H1 (cell line): ENCODE measurements at regions not wholly inside any gene's neighbourhood (a gene's known extent, or its start where the extent isn't known, plus 50 kb on each side); places are given as distances from the start of the nearest gene placed in this dataset.

Experiments
- CEBPB ChIP-seq: IDR thresholded peaks from 2 replicates; pipeline ENCODE4 v1.6.1; 2012; ENCODE audit warnings: low read depth, low read length
- CTCF ChIP-seq, 3 experiments: IDR thresholded peaks; 1 replicate in 2 of 3; 2 replicates in 1 of 3; pipeline versions ENCODE4 v1.5.1 to v1.6.1; 2011; ENCODE audit warnings: low read length in 3 of 3, mild to moderate bottlenecking in 3 of 3, inconsistent platforms in 2 of 3, low read depth in 1 of 3, moderate library complexity in 1 of 3; ENCODE audit not compliant: insufficient read depth in 1 of 3; ENCODE audit errors: control extremely low read depth in 1 of 3
- EZH2 ChIP-seq: fragments of 200-600 bp; sonication (generic); IDR thresholded peaks from 2 replicates; pipeline ENCODE4 v1.7.1; 2012; ENCODE audit warnings: low read depth, mild to moderate bottlenecking, moderate library complexity, low read length, inconsistent platforms; ENCODE audit not compliant: severe bottlenecking
- GABPA ChIP-seq: IDR thresholded peaks from 2 replicates; pipeline ENCODE4 v1.6.1; 2011; ENCODE audit warnings: mild to moderate bottlenecking, low read length, moderate library complexity, borderline replicate concordance; ENCODE audit not compliant: insufficient read depth
- RAD21 ChIP-seq, 2 experiments: IDR thresholded peaks in 1 of 2; conservative IDR thresholded peaks in 1 of 2; 2 replicates each; pipeline ENCODE4 v1.6.1; 2011; ENCODE audit warnings: low read depth in 2 of 2, low read length in 2 of 2, improper control_type of control experiment in 1 of 2, inconsistent platforms in 1 of 2, mild to moderate bottlenecking in 1 of 2, moderate library complexity in 1 of 2
- SIN3A ChIP-seq, 2 experiments: IDR thresholded peaks in 1 of 2; conservative IDR thresholded peaks in 1 of 2; 2 replicates each; pipeline ENCODE4 v1.6.1; 2011 to 2012; ENCODE audit warnings: low read length in 2 of 2, improper control_type of control experiment in 1 of 2, low read depth in 1 of 2, mild to moderate bottlenecking in 1 of 2
- TF ChIP-seq, protein P1 (sequence below): IDR thresholded peaks from 2 replicates; pipeline ENCODE4 v1.6.1; 2012; ENCODE audit warnings: low read length, inconsistent platforms

DNA sequence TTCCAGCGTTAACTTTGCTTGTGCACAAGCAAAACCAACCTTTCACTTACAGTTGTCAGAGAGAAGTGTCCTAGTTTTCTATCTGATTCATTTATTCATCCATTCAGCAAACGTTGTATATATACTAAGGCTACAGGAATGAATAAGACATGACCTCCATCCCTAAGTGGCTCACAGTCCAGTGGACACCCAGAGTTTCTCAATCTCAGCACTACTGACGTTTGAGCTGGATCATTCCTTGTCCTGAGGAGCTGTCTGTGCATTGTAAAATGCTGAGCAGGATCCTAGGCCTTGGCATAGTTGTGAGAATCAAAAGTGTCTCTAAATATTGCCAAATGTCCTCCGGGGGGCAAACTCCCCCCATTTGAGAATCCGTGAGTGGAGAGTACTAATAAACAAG, 166.7 kb upstream of the PRKCQ start:
- TF ChIP-seq CTCF (IDR thresholded peaks at IDR 0.05; ENCODE audit: control extremely low read depth in 1 of 3, insufficient read depth in 1 of 3, low read depth in 1 of 3, low read length in 3 of 3), result no peak
- TF ChIP-seq RAD21 (IDR thresholded peaks at IDR 0.05 in 1 of 2, conservative IDR thresholded peaks at IDR 0.05 in 1 of 2; ENCODE audit: low read depth in 2 of 2, low read length in 2 of 2), result peak; percentile 7 to 36; a peak in 2 of 4 replicates
- TF ChIP-seq CEBPB, result no peak
- TF ChIP-seq GABPA, result no peak
- TF ChIP-seq, protein P1, sequence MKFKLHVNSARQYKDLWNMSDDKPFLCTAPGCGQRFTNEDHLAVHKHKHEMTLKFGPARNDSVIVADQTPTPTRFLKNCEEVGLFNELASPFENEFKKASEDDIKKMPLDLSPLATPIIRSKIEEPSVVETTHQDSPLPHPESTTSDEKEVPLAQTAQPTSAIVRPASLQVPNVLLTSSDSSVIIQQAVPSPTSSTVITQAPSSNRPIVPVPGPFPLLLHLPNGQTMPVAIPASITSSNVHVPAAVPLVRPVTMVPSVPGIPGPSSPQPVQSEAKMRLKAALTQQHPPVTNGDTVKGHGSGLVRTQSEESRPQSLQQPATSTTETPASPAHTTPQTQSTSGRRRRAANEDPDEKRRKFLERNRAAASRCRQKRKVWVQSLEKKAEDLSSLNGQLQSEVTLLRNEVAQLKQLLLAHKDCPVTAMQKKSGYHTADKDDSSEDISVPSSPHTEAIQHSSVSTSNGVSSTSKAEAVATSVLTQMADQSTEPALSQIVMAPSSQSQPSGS, result no peak
- TF ChIP-seq EZH2, result no peak
- TF ChIP-seq SIN3A (conservative IDR thresholded peaks at IDR 0.05 in 1 of 2, IDR thresholded peaks at IDR 0.05 in 1 of 2; ENCODE audit: low read depth in 1 of 2, low read length in 2 of 2), result no peak
